ENCODE measurements at regions not wholly inside any gene's neighbourhood (a gene's known extent, or its start where the extent isn't known, plus 50 kb on each side); places are given as distances from the start of the nearest gene placed in this dataset.

DNA sequence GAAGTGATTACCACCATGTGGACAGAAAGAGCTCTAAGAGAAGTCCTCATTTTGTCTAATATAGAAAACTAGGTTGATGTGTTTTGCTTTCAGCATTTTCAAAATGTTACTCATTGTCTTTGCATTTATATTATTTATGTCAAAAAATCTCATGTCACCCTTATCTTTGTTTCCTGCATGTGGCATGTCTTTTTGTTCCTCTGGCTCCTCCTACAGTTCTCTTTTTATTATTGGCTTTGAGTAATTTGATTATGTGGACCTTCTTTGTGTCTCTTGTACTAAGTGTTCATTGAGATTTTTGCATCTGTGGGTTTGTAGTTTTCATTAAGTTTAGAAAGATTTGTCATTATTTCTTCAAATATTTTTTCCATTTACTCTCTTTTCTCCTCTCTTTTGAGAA is 58.8 kb downstream of the GNG10 start:
- H4K20me1 ChIP-seq (ENCODE audit: insufficient read depth, low read length): no peaks in the 10 kb centered on the region
- TF ChIP-seq EZH2 (IDR thresholded peaks at IDR 0.05; ENCODE audit: borderline replicate concordance, low read length): no peak
- TF ChIP-seq, protein P1, sequence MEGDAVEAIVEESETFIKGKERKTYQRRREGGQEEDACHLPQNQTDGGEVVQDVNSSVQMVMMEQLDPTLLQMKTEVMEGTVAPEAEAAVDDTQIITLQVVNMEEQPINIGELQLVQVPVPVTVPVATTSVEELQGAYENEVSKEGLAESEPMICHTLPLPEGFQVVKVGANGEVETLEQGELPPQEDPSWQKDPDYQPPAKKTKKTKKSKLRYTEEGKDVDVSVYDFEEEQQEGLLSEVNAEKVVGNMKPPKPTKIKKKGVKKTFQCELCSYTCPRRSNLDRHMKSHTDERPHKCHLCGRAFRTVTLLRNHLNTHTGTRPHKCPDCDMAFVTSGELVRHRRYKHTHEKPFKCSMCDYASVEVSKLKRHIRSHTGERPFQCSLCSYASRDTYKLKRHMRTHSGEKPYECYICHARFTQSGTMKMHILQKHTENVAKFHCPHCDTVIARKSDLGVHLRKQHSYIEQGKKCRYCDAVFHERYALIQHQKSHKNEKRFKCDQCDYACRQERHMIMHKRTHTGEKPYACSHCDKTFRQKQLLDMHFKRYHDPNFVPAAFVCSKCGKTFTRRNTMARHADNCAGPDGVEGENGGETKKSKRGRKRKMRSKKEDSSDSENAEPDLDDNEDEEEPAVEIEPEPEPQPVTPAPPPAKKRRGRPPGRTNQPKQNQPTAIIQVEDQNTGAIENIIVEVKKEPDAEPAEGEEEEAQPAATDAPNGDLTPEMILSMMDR (IDR thresholded peaks at IDR 0.05; ENCODE audit: low read length): peak; percentile 27; the same call in 1 of the 2 replicates
- no peaks in the 10 kb centered on the region for H3K9me3 ChIP-seq (ENCODE audit: low read length)
- H3K27ac ChIP-seq (ENCODE audit: low read depth, low read length, poor library complexity, severe bottlenecking): no peak overlapping the region
- no peaks in the 10 kb centered on the region for H3K9me2 ChIP-seq (ENCODE audit: low read depth, low read length)
- no peaks in the 10 kb centered on the region for H3K36me3 ChIP-seq (ENCODE audit: insufficient read depth, low read length)
- H3F3A ChIP-seq (ENCODE audit: insufficient read depth, low read length): no peaks in the 10 kb centered on the region
- H3K9ac ChIP-seq (ENCODE audit: low read length): no peak overlapping the region
- no peaks in the 10 kb centered on the region for H3K79me2 ChIP-seq (ENCODE audit: insufficient read depth, low read length)
- no peak overlapping the region for H2AFZ ChIP-seq (ENCODE audit: low read length)
- H3K4me3 ChIP-seq (ENCODE audit: low read depth, low read length, poor library complexity, severe bottlenecking): no peak overlapping the region
- H3K4me1 ChIP-seq (ENCODE audit: insufficient read depth, low read length, severe bottlenecking): no peaks in the 10 kb centered on the region
- no peak overlapping the region for H3K4me2 ChIP-seq (ENCODE audit: low read length)
- H3K27me3 ChIP-seq (ENCODE audit: insufficient read depth, low read length): no peaks in the 10 kb centered on the region

Data from OCI-LY1 (cell line).